Fibroblast of lung (primary cell): ENCODE measurements at regions not wholly inside any gene's neighbourhood (a gene's known extent, or its start where the extent isn't known, plus 50 kb on each side); places are given as distances from the start of the nearest gene placed in this dataset.

Experiments
- DNase-seq, 2 donors: peaks; one replicate each; pipeline versions ENCODE4 v3.0.0 to v3.0.0-alpha.2; 2010; ENCODE audit warnings: low read depth in 2 of 2
- H2AFZ ChIP-seq: 2 replicates; pipeline ENCODE4 v1.5.1; 2012; ENCODE audit warnings: low read length, control low read depth, inconsistent platforms
- H3K27ac ChIP-seq: 2 replicates; pipeline ENCODE4 v1.5.1; 2011; ENCODE audit warnings: low read length, control low read depth; ENCODE audit not compliant: insufficient read depth
- H3K27me3 ChIP-seq: 2 replicates; pipeline ENCODE4 v1.5.1; 2011; ENCODE audit warnings: mild to moderate bottlenecking, low read length; ENCODE audit not compliant: control insufficient read depth, insufficient read depth
- H3K36me3 ChIP-seq: 2 replicates; pipeline ENCODE4 v1.5.1; 2011; ENCODE audit warnings: low read length; ENCODE audit not compliant: control insufficient read depth, insufficient read depth
- H3K4me1 ChIP-seq: 2 replicates; pipeline ENCODE4 v1.5.1; 2011; ENCODE audit warnings: low read length; ENCODE audit not compliant: control insufficient read depth, insufficient read depth; ENCODE audit errors: extremely low read depth
- H3K4me2 ChIP-seq: 2 replicates; pipeline ENCODE4 v1.5.1; 2011; ENCODE audit warnings: low read length, control low read depth; ENCODE audit not compliant: insufficient read depth; ENCODE audit errors: extremely low read depth
- H3K4me3 ChIP-seq, 4 experiments: fragments of 200-600 bp in 1 of 4; sonication (generic) in 1 of 4; replicated peaks in 1 of 4; 2 replicates each; pipeline ENCODE4 v1.5.1; 2011 to 2016; ENCODE audit warnings: low read length in 4 of 4, low read depth in 3 of 4, mild to moderate bottlenecking in 3 of 4, control low read depth in 2 of 4, inconsistent platforms in 1 of 4, mixed read lengths in 1 of 4; ENCODE audit not compliant: insufficient read depth in 1 of 4; ENCODE audit errors: control extremely low read depth in 1 of 4
- H3K79me2 ChIP-seq: 2 replicates; pipeline ENCODE4 v1.5.1; 2012; ENCODE audit warnings: mild to moderate bottlenecking, low read length, inconsistent platforms; ENCODE audit not compliant: control insufficient read depth, insufficient read depth
- H3K9ac ChIP-seq: 2 replicates; pipeline ENCODE4 v1.5.1; 2011; ENCODE audit warnings: mild to moderate bottlenecking, low read length, control low read depth; ENCODE audit not compliant: insufficient read depth
- H3K9me3 ChIP-seq: 2 replicates; pipeline ENCODE4 v1.5.1; 2012; ENCODE audit warnings: low read depth, low read length; ENCODE audit not compliant: control insufficient read depth, insufficient read depth
- H4K20me1 ChIP-seq: 2 replicates; pipeline ENCODE4 v1.5.1; 2011; ENCODE audit warnings: low read length; ENCODE audit not compliant: control insufficient read depth, insufficient read depth; ENCODE audit errors: extremely low read depth
- EZH2 ChIP-seq: IDR thresholded peaks from 2 replicates; pipeline ENCODE4 v1.5.1; 2012; ENCODE audit warnings: low read length, control low read depth, mild to moderate bottlenecking; ENCODE audit errors: missing control alignments
- TF ChIP-seq, protein P1 (sequence below), 2 donors: IDR thresholded peaks in 1 of 2; conservative IDR thresholded peaks in 1 of 2; 1 replicate in 1 of 2; 2 replicates in 1 of 2; pipeline ENCODE4 v1.5.1; 2011 to 2012; ENCODE audit warnings: low read length in 2 of 2, control low read depth in 1 of 2, inconsistent platforms in 1 of 2, low read depth in 1 of 2, mild to moderate bottlenecking in 1 of 2

DNA sequence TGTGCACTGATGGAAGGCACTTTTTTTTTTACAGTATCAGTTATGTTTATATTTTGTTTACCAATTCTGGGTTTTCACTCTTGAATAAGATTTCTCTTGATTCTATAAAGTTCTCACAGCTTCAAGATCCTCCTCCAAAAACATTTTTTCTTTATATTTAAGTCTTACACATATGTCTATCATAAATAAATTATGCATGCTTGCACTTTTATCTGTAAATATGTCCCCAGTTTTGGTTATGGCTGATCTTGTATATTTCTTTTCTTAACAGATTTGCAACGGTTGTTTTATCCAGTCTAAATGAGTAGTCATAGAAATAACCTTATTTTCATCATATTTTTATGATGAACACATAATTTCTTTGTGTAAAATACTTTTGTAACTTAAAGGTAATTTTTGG, 1456.5 kb downstream of the MRPL39 start:
- TF ChIP-seq, protein P1, sequence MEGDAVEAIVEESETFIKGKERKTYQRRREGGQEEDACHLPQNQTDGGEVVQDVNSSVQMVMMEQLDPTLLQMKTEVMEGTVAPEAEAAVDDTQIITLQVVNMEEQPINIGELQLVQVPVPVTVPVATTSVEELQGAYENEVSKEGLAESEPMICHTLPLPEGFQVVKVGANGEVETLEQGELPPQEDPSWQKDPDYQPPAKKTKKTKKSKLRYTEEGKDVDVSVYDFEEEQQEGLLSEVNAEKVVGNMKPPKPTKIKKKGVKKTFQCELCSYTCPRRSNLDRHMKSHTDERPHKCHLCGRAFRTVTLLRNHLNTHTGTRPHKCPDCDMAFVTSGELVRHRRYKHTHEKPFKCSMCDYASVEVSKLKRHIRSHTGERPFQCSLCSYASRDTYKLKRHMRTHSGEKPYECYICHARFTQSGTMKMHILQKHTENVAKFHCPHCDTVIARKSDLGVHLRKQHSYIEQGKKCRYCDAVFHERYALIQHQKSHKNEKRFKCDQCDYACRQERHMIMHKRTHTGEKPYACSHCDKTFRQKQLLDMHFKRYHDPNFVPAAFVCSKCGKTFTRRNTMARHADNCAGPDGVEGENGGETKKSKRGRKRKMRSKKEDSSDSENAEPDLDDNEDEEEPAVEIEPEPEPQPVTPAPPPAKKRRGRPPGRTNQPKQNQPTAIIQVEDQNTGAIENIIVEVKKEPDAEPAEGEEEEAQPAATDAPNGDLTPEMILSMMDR (conservative IDR thresholded peaks at IDR 0.05 in 1 of 2, IDR thresholded peaks at IDR 0.05 in 1 of 2; ENCODE audit: low read depth in 1 of 2, low read length in 2 of 2) = no peak
- no peak for TF ChIP-seq EZH2
- Histone ChIP-seq H3K4me3 (no peak overlapping the region), H4K20me1 (no peaks in the 10 kb centered on the region), H3K79me2 (no peaks in the 10 kb centered on the region), H3K4me1 (no peaks in the 10 kb centered on the region), H3K36me3 (no peaks in the 10 kb centered on the region), H2AFZ (no peak overlapping the region), H3K9me3 (no peaks in the 10 kb centered on the region), H3K9ac (no peak overlapping the region), H3K4me2 (no peak overlapping the region), H3K27ac (no peak overlapping the region), H3K27me3 (no peaks in the 10 kb centered on the region)
- DNase-seq = no peak

DNA sequence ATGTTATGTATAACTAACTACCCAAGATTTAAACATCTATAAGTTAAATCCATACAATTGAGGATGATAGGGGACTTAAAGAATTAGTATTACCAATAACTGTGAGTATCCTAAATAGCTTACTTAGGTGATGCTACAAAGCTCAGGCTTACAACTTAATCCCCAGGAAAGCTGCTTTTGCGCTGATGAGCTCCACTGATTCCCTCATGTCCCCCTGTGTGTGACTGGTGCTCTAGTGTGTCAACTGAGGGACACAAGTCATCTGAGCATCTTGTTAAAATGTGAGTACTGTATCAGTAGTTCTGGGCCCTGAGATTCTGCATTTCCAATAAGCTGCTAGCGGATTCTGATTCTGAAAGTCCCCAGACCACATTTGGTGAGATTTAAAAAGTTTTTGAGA, 1458.8 kb downstream of the MRPL39 start:
- Histone ChIP-seq H3K9ac (no peak overlapping the region), H2AFZ (no peak overlapping the region), H3K9me3 (no peaks in the 10 kb centered on the region), H3K4me2 (no peak overlapping the region), H3K36me3 (no peaks in the 10 kb centered on the region), H3K4me3 (no peak overlapping the region), H3K4me1 (no peaks in the 10 kb centered on the region), H4K20me1 (no peaks in the 10 kb centered on the region), H3K27ac (no peak overlapping the region), H3K27me3 (no peaks in the 10 kb centered on the region), H3K79me2 (no peaks in the 10 kb centered on the region)
- TF ChIP-seq EZH2 = no peak
- TF ChIP-seq, protein P1 (conservative IDR thresholded peaks at IDR 0.05 in 1 of 2, IDR thresholded peaks at IDR 0.05 in 1 of 2; ENCODE audit: low read depth in 1 of 2, low read length in 2 of 2) = no peak
- DNase-seq = no peak

DNA sequence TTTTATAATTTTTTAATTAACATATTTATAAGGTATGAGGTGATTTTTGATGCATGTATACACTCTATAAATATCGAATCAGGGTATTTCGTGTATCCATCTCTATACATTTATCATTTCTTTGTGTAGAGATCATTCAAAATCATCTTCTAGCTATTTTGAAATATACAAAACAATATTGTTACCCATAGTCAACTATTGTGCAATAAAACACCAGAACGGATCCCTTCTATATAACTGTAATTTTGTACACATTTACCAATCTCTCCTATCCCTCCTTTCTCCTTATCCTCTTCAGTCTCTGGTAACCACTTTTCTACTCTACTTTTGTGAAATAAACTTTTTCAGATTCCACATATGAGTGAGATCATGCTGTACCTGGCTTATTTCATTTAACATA, 1459.6 kb downstream of the MRPL39 start:
- TF ChIP-seq EZH2 = no peak
- TF ChIP-seq, protein P1 (conservative IDR thresholded peaks at IDR 0.05 in 1 of 2, IDR thresholded peaks at IDR 0.05 in 1 of 2; ENCODE audit: low read depth in 1 of 2, low read length in 2 of 2) = no peak
- no peaks in the 10 kb centered on the region for H3K4me1 ChIP-seq

More for the DNA sequence above, 1459.6 kb downstream of the MRPL39 start:
- Histone ChIP-seq H3K4me2 (no peak overlapping the region), H3K79me2 (no peaks in the 10 kb centered on the region), H4K20me1 (no peaks in the 10 kb centered on the region), H3K9me3 (no peaks in the 10 kb centered on the region), H3K4me3 (no peak overlapping the region), H3K36me3 (no peaks in the 10 kb centered on the region), H2AFZ (no peak overlapping the region), H3K27me3 (no peaks in the 10 kb centered on the region), H3K27ac (no peak overlapping the region), H3K9ac (no peak overlapping the region)
- no peak for DNase-seq
